HG02610 (cell line): ENCODE measurements at regions not wholly inside any gene's neighbourhood (a gene's known extent, or its start where the extent isn't known, plus 50 kb on each side); places are given as distances from the start of the nearest gene placed in this dataset.
A peak's percentile ranks its signal among the peaks of the same experiment; 100 is the strongest.

Experiments
- ATAC-seq: cut with Tn5 transposase; IDR thresholded peaks from one replicate; pipeline ENCODE4 v1.9.1; 2021; ENCODE audit warnings: mild to moderate bottlenecking, moderate library complexity; ENCODE audit not compliant: unreplicated experiment

- no peak for ATAC-seq
These were observed 75.6 kb upstream of the HELT start for GRCh38 chr4:184942444-184943425.

DNA sequence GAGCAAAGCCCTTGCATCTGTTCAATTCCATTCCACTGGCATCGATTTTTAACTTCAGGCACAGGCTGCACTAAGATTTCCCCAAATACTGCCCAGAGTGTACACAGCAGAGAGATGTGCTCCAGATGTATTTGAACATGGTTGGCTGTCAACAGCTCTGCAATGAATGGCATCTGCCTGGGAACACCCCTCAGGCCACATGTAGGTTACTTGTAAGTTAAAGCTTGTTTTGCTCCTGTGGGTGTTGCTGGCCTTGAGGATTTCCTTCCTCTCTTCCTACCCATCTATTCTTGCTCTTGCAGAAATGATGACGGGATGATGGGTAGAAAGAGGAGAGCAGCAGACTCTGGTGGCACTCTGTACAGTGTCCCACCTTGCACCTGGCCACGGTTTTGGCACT is 69.3 kb upstream of the HELT start:
- ATAC-seq: no peak

DNA sequence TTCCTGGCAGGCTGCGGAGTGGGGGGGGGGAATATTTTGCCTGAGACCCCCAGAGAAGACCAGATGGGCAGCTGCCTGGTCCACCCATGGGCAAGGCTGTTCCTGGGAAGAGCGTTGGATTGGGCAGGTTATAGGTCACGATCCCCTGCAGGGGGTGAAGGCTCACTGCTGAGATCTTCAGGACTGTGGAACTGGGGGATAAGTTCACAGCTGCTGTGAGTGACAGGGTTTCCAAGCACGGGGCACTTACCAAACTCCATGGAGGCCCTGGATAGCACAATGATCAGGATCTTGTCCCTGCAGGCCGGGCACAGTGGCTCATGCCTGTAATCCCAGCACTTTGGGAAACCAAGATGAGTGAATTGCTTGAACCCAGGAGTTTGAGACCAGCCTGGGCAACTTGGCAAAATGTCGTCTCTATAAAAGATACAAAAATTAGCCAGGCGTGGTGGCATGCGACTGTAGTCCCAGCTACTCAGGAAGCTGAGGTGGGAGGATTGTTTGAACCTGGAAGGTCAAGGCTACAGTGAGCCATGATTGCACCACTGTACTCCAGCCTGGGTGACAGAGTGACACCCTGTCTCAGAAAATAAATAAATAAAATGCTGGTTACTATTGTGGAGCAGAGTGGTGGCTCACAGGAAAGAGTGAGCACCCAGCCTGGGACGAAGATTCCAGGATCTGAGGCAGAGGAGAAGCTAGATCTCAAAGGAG is 68.0 kb upstream of the HELT start:
- ATAC-seq: no peak

DNA sequence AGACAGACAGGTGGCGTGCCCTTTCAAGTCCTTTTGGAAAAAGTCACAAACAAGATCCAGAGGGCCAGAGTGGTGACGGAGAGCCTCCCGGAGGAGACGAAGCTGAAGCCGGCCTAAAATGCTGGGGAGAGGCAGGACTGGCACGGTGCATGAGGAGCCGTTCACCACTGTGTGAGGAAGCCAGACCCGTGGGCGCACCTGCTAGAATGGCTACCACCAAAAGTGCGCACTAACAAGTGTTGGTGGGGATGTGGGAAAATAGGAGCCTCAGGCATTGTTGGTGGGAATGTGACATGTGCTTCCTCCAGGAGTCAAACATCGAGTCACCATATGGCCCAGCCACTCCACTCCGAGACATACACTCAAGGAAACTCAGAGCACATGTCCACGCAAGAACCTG is 67.4 kb upstream of the HELT start:
- no peak for ATAC-seq

GRCh38 chr4:184951668-184952160 is 66.6 kb upstream of the HELT start:
- no peak for ATAC-seq

- no peak for ATAC-seq
These were observed 65.8 kb upstream of the HELT start for GRCh38 chr4:184952522-184952921.

- ATAC-seq: no peak
These were observed 64.8 kb upstream of the HELT start for GRCh38 chr4:184953421-184953945.

- ATAC-seq: no peak
These were observed 64.3 kb upstream of the HELT start for GRCh38 chr4:184953971-184954370.

GRCh38 chr4:184954482-184954881 is 63.8 kb upstream of the HELT start:
- no peak for ATAC-seq

- no peak for ATAC-seq
These were observed 63.2 kb upstream of the HELT start for GRCh38 chr4:184955116-184955515.

- peak; percentile 77 for ATAC-seq
These were observed 62.7 kb upstream of the HELT start for GRCh38 chr4:184955636-184956035.

- ATAC-seq: no peak
These were observed 60.7 kb upstream of the HELT start for GRCh38 chr4:184957446-184958115.

DNA sequence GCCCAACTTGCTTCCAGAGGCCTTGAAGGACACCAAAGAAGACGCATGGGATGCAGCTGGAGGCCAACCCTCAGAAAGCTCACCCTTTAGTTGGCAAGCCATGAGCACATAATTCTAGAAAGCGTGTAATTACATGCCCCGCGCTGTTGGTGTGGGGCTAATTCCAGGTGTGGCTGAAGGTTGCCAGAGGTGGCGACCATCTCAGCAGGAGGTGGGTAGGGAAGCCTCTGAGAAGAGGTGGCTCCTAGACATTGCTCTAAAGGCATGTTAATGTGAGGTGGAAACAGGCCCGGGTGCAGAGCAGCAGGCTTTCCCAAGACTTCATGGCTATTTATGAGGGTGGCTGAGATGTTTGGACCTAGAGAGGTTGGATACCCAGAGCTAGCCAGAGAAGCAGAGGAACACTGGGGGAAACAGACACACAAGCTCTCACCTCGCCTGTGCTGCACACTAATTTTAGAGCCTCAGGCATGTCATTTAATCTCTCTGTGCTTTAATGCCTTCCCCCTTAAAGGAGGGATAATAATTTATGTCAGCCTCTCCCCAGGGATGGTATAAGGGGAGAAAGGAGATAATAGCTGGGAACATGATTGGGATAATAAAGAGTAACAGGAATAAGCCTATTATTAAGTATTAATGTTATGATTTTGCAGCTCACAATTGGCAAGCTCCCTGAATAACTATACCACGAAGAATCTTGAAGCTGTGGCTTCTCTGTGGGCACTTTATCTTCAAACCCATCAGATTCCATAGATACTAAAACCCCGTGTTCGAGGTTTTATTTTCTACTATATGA is 60.0 kb upstream of the HELT start:
- no peak for ATAC-seq

GRCh38 chr4:184958923-184959210 is 59.4 kb upstream of the HELT start:
- ATAC-seq: no peak

GRCh38 chr4:184959309-184959708 is 59.0 kb upstream of the HELT start:
- ATAC-seq: no peak

GRCh38 chr4:184959786-184960185 is 58.5 kb upstream of the HELT start:
- no peak for ATAC-seq

DNA sequence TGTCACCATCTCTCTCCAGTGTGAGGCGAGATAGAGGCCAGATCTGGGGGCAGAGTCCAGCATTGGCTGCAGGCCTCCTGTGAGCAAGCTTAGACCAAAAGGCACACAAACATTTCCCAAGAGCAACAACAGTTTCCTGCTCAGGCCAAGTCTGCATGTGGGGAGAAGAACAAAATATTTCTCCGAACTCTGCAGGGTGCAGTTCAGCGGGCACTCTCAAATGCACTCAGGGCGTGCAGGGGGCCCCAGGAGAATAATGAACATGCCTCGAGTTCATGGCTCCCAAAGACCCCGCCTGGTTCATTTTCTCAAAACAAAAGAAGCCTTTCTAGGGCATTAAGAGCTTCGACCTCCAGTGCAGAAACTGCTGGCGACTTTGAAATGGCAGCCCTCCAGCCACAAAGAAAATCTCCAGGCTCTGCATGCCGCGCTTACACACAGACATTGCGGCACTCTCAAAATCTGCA is 57.8 kb upstream of the HELT start:
- ATAC-seq: no peak

DNA sequence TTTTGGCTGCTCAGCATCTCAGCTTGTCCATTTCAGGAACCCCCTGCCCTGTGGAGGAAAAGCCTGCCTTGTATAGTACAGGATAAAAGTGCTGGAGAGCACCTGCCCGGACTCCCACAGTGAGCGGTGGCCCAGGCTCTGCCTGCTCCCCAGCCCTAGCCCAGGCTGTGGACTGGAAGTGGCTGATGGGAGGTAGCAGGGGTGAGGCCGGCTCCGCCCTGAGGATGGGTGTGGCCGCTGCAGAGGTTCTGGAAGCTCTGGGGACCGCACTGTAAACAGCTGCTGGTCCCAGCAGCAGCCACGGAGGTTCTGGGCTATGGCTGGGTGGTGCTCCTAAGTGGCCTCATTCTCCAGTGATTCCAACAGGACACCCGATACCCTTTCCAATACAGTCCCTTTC is 56.6 kb upstream of the HELT start:
- no peak for ATAC-seq

DNA sequence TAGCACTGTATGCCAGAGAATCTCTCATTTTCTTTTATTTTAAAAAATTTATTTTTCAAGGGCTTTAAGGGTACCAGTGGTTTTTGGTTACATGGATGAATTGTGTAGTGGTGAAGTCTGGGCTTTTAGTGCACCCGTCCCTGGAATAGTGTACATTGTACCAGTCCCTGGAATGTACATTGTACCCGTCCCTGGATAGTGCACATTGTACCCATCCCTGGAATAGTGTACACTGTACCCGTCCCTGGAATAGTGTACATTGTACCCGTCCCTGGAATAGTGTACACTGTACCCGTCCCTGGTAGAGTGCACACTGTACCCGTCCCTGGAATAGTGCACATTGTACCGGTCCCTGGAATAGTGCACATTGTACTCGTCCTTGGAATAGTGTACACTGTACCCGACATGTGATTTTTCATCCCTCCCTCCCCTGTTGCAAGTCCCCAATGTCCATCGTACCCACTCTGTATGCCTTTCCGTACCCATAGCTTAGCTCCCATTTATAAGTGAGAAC is 56.1 kb upstream of the HELT start:
- ATAC-seq: no peak
